GM06990 (cell line): ENCODE measurements at regions not wholly inside any gene's neighbourhood (a gene's known extent, or its start where the extent isn't known, plus 50 kb on each side); places are given as distances from the start of the nearest gene placed in this dataset.

Experiments used
- DNase-seq: peaks from one replicate; pipeline ENCODE4 v3.0.0-alpha.2; 2011; ENCODE audit not compliant: insufficient read length; ENCODE audit errors: extremely low read depth
- H3K27me3 ChIP-seq: replicated peaks from 2 replicates; pipeline ENCODE4 v1.6.0; 2011; ENCODE audit warnings: low read length; ENCODE audit not compliant: control insufficient read depth, insufficient read depth
- H3K36me3 ChIP-seq: 2 replicates; pipeline ENCODE4 v1.5.1; 2011; ENCODE audit warnings: low read length; ENCODE audit not compliant: control insufficient read depth, insufficient read depth
- H3K4me3 ChIP-seq: replicated peaks from 2 replicates; pipeline ENCODE4 v1.5.1; 2011; ENCODE audit warnings: low read depth, mild to moderate bottlenecking, control low read depth, low read length
- CTCF ChIP-seq: IDR thresholded peaks from 2 replicates; pipeline ENCODE4 v1.5.1; 2011; ENCODE audit warnings: low read length, control low read depth, mild to moderate bottlenecking, inconsistent platforms; ENCODE audit not compliant: insufficient read depth, poor library complexity, severe bottlenecking

GRCh38 chr2:5751873-5752482 lies 59.8 kb downstream of the SOX11 start:
- Histone ChIP-seq H3K27me3 (no peaks in the 10 kb centered on the region), H3K4me3 (no peak overlapping the region), H3K36me3 (no peaks in the 10 kb centered on the region)
- TF ChIP-seq CTCF, result no peak
- DNase-seq, result no peak

- no peak overlapping the region for H3K4me3 ChIP-seq
- TF ChIP-seq CTCF, result no peak
Observed at GRCh38 chr2:5756272-5756671, 64.1 kb downstream of the SOX11 start.

GRCh38 chr2:5758346-5758745 lies 66.2 kb downstream of the SOX11 start:
- Histone ChIP-seq H3K27me3 (no peaks in the 10 kb centered on the region), H3K36me3 (no peaks in the 10 kb centered on the region), H3K4me3 (no peak overlapping the region)
- TF ChIP-seq CTCF, result no peak
- no peak for DNase-seq

More at GRCh38 chr2:5756272-5756671, 64.1 kb downstream of the SOX11 start:
- DNase-seq, result no peak
- no peaks in the 10 kb centered on the region for H3K36me3 ChIP-seq
- no peaks in the 10 kb centered on the region for H3K27me3 ChIP-seq

- H3K36me3 ChIP-seq, result no peaks in the 10 kb centered on the region
- H3K27me3 ChIP-seq, result no peaks in the 10 kb centered on the region
- TF ChIP-seq CTCF, result no peak
- H3K4me3 ChIP-seq, result no peak overlapping the region
- DNase-seq, result no peak
Observed at GRCh38 chr2:5759949-5760348, 67.8 kb downstream of the SOX11 start.

- no peak for DNase-seq
- Histone ChIP-seq H3K27me3 (no peaks in the 10 kb centered on the region), H3K4me3 (no peak overlapping the region), H3K36me3 (no peaks in the 10 kb centered on the region)
- no peak for TF ChIP-seq CTCF
Observed at GRCh38 chr2:5763531-5763930, 71.3 kb downstream of the SOX11 start.

GRCh38 chr2:5764041-5764440 lies 71.9 kb downstream of the SOX11 start:
- Histone ChIP-seq H3K27me3 (no peaks in the 10 kb centered on the region), H3K36me3 (no peaks in the 10 kb centered on the region), H3K4me3 (no peak overlapping the region)
- no peak for DNase-seq
- no peak for TF ChIP-seq CTCF
